ENCODE measurements at regions not wholly inside any gene's neighbourhood (a gene's known extent, or its start where the extent isn't known, plus 50 kb on each side); places are given as distances from the start of the nearest gene placed in this dataset.
"Not testable (repeated sequence)": the region's sequence is repeated elsewhere in the genome, so short reads cannot be mapped to it uniquely, and the experiment has no call there.

DNA sequence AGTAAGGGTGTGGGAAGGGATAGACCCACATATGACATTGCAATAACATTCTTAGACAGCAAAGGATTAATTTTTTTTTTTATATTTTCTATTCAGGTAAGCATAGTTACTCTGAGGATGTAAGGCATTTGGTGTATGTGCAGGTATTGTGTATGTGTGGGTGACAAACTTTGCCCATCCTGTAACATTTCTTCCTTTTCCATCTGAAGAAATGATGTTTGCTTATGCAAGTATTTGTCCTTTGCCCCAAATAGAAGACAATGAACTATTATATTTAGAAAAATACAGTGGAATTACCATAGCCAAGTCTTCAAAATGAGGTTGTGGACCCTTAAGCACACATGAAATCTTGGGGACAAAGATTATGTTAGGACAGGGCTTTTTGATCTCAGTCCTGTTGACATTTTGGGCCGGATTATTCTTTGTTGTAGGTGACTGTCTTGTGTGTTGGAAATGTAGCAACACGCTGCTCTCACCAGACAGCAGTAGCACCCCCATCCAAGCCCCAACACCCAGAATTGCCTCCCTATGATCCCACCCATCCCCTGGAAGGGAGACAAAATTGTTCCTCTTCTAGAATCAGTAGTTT lies 1244.7 kb downstream of the STIM2 start:
- no peak overlapping the region for H2AFZ ChIP-seq
- POLR2A ChIA-PET (ENCODE audit: unreplicated experiment), result no interaction called here
- H3K27ac ChIP-seq, result no peak overlapping the region
- no TSS peak for BruUV-seq (replicated peaks)
- H3K9me3 ChIP-seq (ENCODE audit: insufficient read depth, low read depth), result no peaks in the 10 kb centered on the region
- H3K4me1 ChIP-seq (replicated peaks; ENCODE audit: insufficient read depth), result no peaks in the 10 kb centered on the region
- no peaks in the 10 kb centered on the region for H3K36me3 ChIP-seq (ENCODE audit: low read depth)
- TF ChIP-seq EZH2 (IDR thresholded peaks at IDR 0.05; ENCODE audit: low read depth) (no peak), CTCF (conservative IDR thresholded peaks at IDR 0.05) (no peak)
- CTCF ChIA-PET, result no interaction called here
- no peak for DNase-seq
- intact Hi-C loops (cut with micrococcal nuclease; ENCODE audit: unreplicated experiment), result no loop called here
- H3K79me2 ChIP-seq (ENCODE audit: low read depth), result no peaks in the 10 kb centered on the region
- H3K27me3 ChIP-seq (ENCODE audit: insufficient read depth, low read depth), result no peaks in the 10 kb centered on the region
- no peak overlapping the region for H3K4me2 ChIP-seq
- H3K9me2 ChIP-seq (ENCODE audit: insufficient read depth), result peaks cover 3% of the 10 kb centered on the region; the same call in 1 of the 2 replicates
- no peaks in the 10 kb centered on the region for H3F3A ChIP-seq (ENCODE audit: insufficient read depth, low read depth)
- no peak overlapping the region for H3K4me3 ChIP-seq
- H4K20me1 ChIP-seq (ENCODE audit: insufficient read depth), result no peaks in the 10 kb centered on the region

DNA sequence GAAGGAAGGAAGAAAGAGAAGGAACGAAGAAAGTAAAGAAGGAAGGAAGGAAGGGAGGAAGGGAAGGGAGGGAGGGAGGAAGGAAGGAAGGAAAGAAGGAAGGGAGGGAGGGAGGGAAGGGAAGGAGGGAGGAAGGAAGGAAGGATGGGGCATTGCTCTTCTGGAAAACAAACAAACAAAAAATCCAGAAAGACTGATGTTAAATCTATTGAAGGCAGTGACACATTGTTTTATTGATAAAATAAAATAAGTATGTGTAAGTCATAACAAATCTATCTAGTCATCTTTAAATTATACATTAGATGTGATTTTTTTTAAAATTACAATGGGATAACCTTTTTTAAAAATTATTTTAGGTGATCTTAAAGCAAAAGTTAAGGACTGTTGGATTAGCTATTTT lies 1245.5 kb downstream of the STIM2 start:
- H3K9me2 ChIP-seq (ENCODE audit: insufficient read depth), result no peaks in the 10 kb centered on the region
- no peaks in the 10 kb centered on the region for H3K9me3 ChIP-seq (ENCODE audit: insufficient read depth, low read depth)
- H3K4me1 ChIP-seq (replicated peaks; ENCODE audit: insufficient read depth), result no peaks in the 10 kb centered on the region
- H3K27ac ChIP-seq, result no peak overlapping the region
- H3F3A ChIP-seq (ENCODE audit: insufficient read depth, low read depth), result no peaks in the 10 kb centered on the region
- DNase-seq, result no peak
- H3K4me3 ChIP-seq, result no peak overlapping the region
- CTCF ChIA-PET, result no interaction called here
- H3K36me3 ChIP-seq (ENCODE audit: low read depth), result no peaks in the 10 kb centered on the region
- intact Hi-C loops (cut with micrococcal nuclease; ENCODE audit: unreplicated experiment), result no loop called here
- BruUV-seq (replicated peaks), result no TSS peak
- H3K27me3 ChIP-seq (ENCODE audit: insufficient read depth, low read depth), result no peaks in the 10 kb centered on the region
- POLR2A ChIA-PET (ENCODE audit: unreplicated experiment), result no interaction called here
- no peak overlapping the region for H2AFZ ChIP-seq
- H3K4me2 ChIP-seq, result no peak overlapping the region
- TF ChIP-seq CTCF (conservative IDR thresholded peaks at IDR 0.05), result no peak
- no peak for TF ChIP-seq EZH2 (IDR thresholded peaks at IDR 0.05; ENCODE audit: low read depth)
- no peaks in the 10 kb centered on the region for H4K20me1 ChIP-seq (ENCODE audit: insufficient read depth)
- no peaks in the 10 kb centered on the region for H3K79me2 ChIP-seq (ENCODE audit: low read depth)

GRCh38 chr4:28109801-28110200 lies 1249.2 kb downstream of the STIM2 start:
- no peak overlapping the region for H3K4me3 ChIP-seq
- no peaks in the 10 kb centered on the region for H3K36me3 ChIP-seq (ENCODE audit: low read depth)
- no peak overlapping the region for H3K27ac ChIP-seq
- no peaks in the 10 kb centered on the region for H3K79me2 ChIP-seq (ENCODE audit: low read depth)
- no peaks in the 10 kb centered on the region for H3K27me3 ChIP-seq (ENCODE audit: insufficient read depth, low read depth)
- no peak for TF ChIP-seq EZH2 (IDR thresholded peaks at IDR 0.05; ENCODE audit: low read depth)
- TF ChIP-seq CTCF (conservative IDR thresholded peaks at IDR 0.05), result no peak
- H3K9me2 ChIP-seq (ENCODE audit: insufficient read depth), result no peaks in the 10 kb centered on the region
- CTCF ChIA-PET, result no interaction called here
- BruUV-seq (replicated peaks), result no TSS peak
- no peak overlapping the region for H2AFZ ChIP-seq
- intact Hi-C loops (cut with micrococcal nuclease; ENCODE audit: unreplicated experiment), result no loop called here
- DNase-seq, result no peak
- no peaks in the 10 kb centered on the region for H3F3A ChIP-seq (ENCODE audit: insufficient read depth, low read depth)
- H4K20me1 ChIP-seq (ENCODE audit: insufficient read depth), result no peaks in the 10 kb centered on the region
- no peaks in the 10 kb centered on the region for H3K4me1 ChIP-seq (replicated peaks; ENCODE audit: insufficient read depth)
- no peak overlapping the region for H3K4me2 ChIP-seq
- POLR2A ChIA-PET (ENCODE audit: unreplicated experiment), result no interaction called here
- no peaks in the 10 kb centered on the region for H3K9me3 ChIP-seq (ENCODE audit: insufficient read depth, low read depth)

GRCh38 chr4:28112691-28113335 lies 1252.2 kb downstream of the STIM2 start:
- DNase-seq; H3K4me1 ChIP-seq (replicated peaks; ENCODE audit: insufficient read depth); CTCF ChIA-PET; H3K9me3 ChIP-seq (ENCODE audit: insufficient read depth, low read depth); BruUV-seq (replicated peaks); H3K4me3 ChIP-seq; H3K36me3 ChIP-seq (ENCODE audit: low read depth); intact Hi-C loops (cut with micrococcal nuclease; ENCODE audit: unreplicated experiment); H3K27me3 ChIP-seq (ENCODE audit: insufficient read depth, low read depth); H3K27ac ChIP-seq; H3K79me2 ChIP-seq (ENCODE audit: low read depth); H3K4me2 ChIP-seq; H3K9me2 ChIP-seq (ENCODE audit: insufficient read depth); H4K20me1 ChIP-seq (ENCODE audit: insufficient read depth); H3F3A ChIP-seq (ENCODE audit: insufficient read depth, low read depth); H2AFZ ChIP-seq; POLR2A ChIA-PET (ENCODE audit: unreplicated experiment): not testable (repeated sequence)

- H3K4me3 ChIP-seq; H2AFZ ChIP-seq; POLR2A ChIA-PET (ENCODE audit: unreplicated experiment); BruUV-seq (replicated peaks); H4K20me1 ChIP-seq (ENCODE audit: insufficient read depth); H3K27me3 ChIP-seq (ENCODE audit: insufficient read depth, low read depth); H3K4me2 ChIP-seq; intact Hi-C loops (cut with micrococcal nuclease; ENCODE audit: unreplicated experiment); H3K79me2 ChIP-seq (ENCODE audit: low read depth); H3K4me1 ChIP-seq (replicated peaks; ENCODE audit: insufficient read depth); CTCF ChIA-PET; H3K36me3 ChIP-seq (ENCODE audit: low read depth); H3K9me3 ChIP-seq (ENCODE audit: insufficient read depth, low read depth); H3K9me2 ChIP-seq (ENCODE audit: insufficient read depth); DNase-seq; H3K27ac ChIP-seq; H3F3A ChIP-seq (ENCODE audit: insufficient read depth, low read depth): not testable (repeated sequence)
Observed at GRCh38 chr4:28113586-28113985, 1252.9 kb downstream of the STIM2 start.
